Colon (tissue), 2 donors: ENCODE measurements at regions not wholly inside any gene's neighbourhood (a gene's known extent, or its start where the extent isn't known, plus 50 kb on each side); places are given as distances from the start of the nearest gene placed in this dataset.
"Not testable (repeated sequence)": the region's sequence is repeated elsewhere in the genome, so short reads cannot be mapped to it uniquely, and the experiment has no call there.

Experiments
- FAIRE-seq: peaks from 2 replicates; lab custom pipeline; 2012; peaks lifted over from hg19 to GRCh38; lab: Jason Lieb, UNC
- donor health status: control.
- donor health status: control.

- no peak for FAIRE-seq
Measured at GRCh38 chr14:85024931-85025330, 505.0 kb upstream of the FLRT2 start.

- no peak for FAIRE-seq
Measured at GRCh38 chr14:85027681-85028370, 502.1 kb upstream of the FLRT2 start.

- FAIRE-seq: no peak
Measured at GRCh38 chr14:85037411-85037810, 492.5 kb upstream of the FLRT2 start.

GRCh38 chr14:85038526-85039352 is 491.2 kb upstream of the FLRT2 start:
- FAIRE-seq: no peak

GRCh38 chr14:85039353-85039626 is 490.7 kb upstream of the FLRT2 start:
- FAIRE-seq: no peak

- no peak for FAIRE-seq
Measured at GRCh38 chr14:85040046-85040685, 489.8 kb upstream of the FLRT2 start.

- no peak for FAIRE-seq
Measured at GRCh38 chr14:85041618-85042017, 488.3 kb upstream of the FLRT2 start.

- no peak for FAIRE-seq
Measured at GRCh38 chr14:85042301-85042700, 487.6 kb upstream of the FLRT2 start.

- FAIRE-seq: no peak
Measured at GRCh38 chr14:85050180-85050579, 479.8 kb upstream of the FLRT2 start.

- no peak for FAIRE-seq
Measured at GRCh38 chr14:85052646-85053045, 477.3 kb upstream of the FLRT2 start.

GRCh38 chr14:85054178-85054577 is 475.8 kb upstream of the FLRT2 start:
- no peak for FAIRE-seq

- FAIRE-seq: no peak
Measured at GRCh38 chr14:85056267-85056666, 473.7 kb upstream of the FLRT2 start.

GRCh38 chr14:85057221-85057620 is 472.7 kb upstream of the FLRT2 start:
- no peak for FAIRE-seq

- no peak for FAIRE-seq
Measured at GRCh38 chr14:85058150-85058549, 471.8 kb upstream of the FLRT2 start.

- no peak for FAIRE-seq
Measured at GRCh38 chr14:85060121-85060520, 469.8 kb upstream of the FLRT2 start.

GRCh38 chr14:85061256-85061655 is 468.7 kb upstream of the FLRT2 start:
- no peak for FAIRE-seq

- FAIRE-seq: no peak
Measured at GRCh38 chr14:85063747-85064146, 466.2 kb upstream of the FLRT2 start.

- FAIRE-seq: no peak
Measured at GRCh38 chr14:85071447-85071846, 458.5 kb upstream of the FLRT2 start.

GRCh38 chr14:85074955-85075354 is 455.0 kb upstream of the FLRT2 start:
- no peak for FAIRE-seq

GRCh38 chr14:85075694-85076476 is 454.1 kb upstream of the FLRT2 start:
- FAIRE-seq: no peak

- not testable (repeated sequence) for FAIRE-seq
Measured at GRCh38 chr14:85077716-85078115, 452.2 kb upstream of the FLRT2 start.
